ENCODE measurements at regions not wholly inside any gene's neighbourhood (a gene's known extent, or its start where the extent isn't known, plus 50 kb on each side); places are given as distances from the start of the nearest gene placed in this dataset.

DNA sequence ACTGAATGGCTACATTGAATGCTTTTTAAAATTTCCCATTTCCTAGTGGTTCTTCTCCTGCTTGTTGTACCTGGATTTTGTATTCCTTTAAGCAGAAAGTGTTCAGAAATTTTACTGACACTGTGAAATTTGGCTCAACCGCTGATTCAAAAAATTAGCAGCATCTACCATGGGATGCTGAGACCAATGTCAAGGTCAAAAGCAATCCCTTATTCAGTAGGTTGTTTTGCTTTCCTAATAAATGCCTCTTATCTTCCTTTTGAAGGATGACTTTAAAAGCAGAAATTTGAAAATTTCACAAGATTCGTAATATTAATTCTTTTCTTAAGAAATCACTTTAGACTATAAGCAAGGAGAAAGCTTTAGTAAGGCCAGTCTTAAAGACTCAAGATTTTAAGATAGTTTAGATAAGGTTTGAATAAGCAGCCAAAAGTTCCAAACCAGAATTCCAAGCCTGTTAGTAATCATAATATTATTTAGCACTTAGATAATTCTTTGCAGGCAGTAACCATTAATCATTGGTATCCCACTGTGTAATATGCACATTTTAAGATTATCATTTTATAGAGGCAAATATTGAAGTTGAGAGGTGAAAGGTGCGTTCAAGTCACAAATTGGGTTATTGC, 508.8 kb downstream of the ANKRD50 start:
- Histone ChIP-seq H3K4me1 (ENCODE audit: control insufficient read depth, insufficient read depth, low read length) (no peaks in the 10 kb centered on the region), H3K4me3 (ENCODE audit: low read length) (no peak overlapping the region), H3K36me3 (ENCODE audit: control insufficient read depth, insufficient read depth, low read length) (no peaks in the 10 kb centered on the region), H3K9me3 (ENCODE audit: control insufficient read depth, low read length) (no peaks in the 10 kb centered on the region), H3K27me3 (ENCODE audit: control insufficient read depth, insufficient read depth, low read length) (no peaks in the 10 kb centered on the region), H3K9ac (ENCODE audit: low read length) (no peak overlapping the region)

DNA sequence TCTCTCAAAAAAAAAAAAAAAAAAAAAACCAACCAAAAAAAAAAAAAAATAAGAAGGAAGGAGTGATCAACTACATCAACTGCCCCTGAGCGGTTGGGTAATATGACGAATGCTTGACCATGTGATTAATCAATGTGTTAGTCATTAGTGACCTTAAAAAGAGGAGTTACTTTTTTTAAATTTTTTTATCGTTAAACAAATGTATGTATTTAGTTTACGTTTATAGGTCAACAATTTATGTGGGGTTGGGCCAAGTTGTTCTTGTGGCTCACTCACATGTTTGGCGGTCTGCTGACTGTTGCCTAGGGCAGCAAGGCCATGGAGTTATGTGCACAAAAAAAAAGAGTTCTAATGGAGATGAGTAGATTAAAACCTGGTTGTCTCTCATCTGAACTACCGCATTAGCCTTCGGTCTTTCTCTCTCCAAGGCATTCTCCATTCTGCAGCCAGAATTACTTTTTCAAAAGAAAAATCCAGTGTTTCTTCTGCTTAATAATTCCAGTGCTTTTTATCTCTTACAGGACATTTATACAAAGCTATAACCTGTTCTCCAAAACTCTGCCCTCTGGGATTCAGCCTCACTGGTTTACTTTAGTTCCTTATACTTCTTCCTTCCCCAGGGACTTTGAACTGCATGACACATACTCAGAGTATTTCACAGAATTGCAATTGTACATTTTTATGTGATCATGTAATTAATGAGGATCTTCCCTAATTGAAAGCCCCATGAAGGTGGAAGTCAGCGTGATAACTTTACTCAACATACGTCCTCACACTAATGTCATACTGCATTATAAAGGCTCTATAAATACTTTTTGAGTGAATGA, 505.5 kb downstream of the ANKRD50 start:
- H3K36me3 ChIP-seq (ENCODE audit: control insufficient read depth, insufficient read depth, low read length) = no peaks in the 10 kb centered on the region
- H3K9ac ChIP-seq (ENCODE audit: low read length) = no peak overlapping the region
- H3K4me3 ChIP-seq (ENCODE audit: low read length) = no peak overlapping the region
- no peaks in the 10 kb centered on the region for H3K9me3 ChIP-seq (ENCODE audit: control insufficient read depth, low read length)
- no peaks in the 10 kb centered on the region for H3K27me3 ChIP-seq (ENCODE audit: control insufficient read depth, insufficient read depth, low read length)
- no peaks in the 10 kb centered on the region for H3K4me1 ChIP-seq (ENCODE audit: control insufficient read depth, insufficient read depth, low read length)

DNA sequence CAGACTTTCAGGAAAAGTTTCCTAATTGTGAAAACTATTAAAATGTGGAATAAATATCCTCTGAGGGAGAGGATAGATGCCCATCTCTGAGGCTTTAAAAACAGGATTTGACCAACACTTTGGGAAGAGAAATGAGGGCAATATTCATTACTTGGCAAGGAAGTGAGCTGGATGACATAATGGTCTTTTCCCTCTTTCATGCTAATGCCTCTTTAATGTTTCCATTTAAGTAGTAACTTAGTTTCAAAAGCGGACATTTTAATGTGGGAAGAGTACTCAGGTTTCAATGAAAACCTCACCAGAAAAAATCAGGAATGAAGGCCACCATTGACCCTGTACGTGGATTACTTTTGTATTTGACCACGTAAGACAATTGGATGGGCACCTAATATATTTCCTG, 503.3 kb downstream of the ANKRD50 start:
- Histone ChIP-seq H3K27me3 (ENCODE audit: control insufficient read depth, insufficient read depth, low read length) (no peaks in the 10 kb centered on the region), H3K36me3 (ENCODE audit: control insufficient read depth, insufficient read depth, low read length) (no peaks in the 10 kb centered on the region), H3K9me3 (ENCODE audit: control insufficient read depth, low read length) (no peaks in the 10 kb centered on the region), H3K9ac (ENCODE audit: low read length) (no peak overlapping the region), H3K4me3 (ENCODE audit: low read length) (no peak overlapping the region), H3K4me1 (ENCODE audit: control insufficient read depth, insufficient read depth, low read length) (no peaks in the 10 kb centered on the region)

DNA sequence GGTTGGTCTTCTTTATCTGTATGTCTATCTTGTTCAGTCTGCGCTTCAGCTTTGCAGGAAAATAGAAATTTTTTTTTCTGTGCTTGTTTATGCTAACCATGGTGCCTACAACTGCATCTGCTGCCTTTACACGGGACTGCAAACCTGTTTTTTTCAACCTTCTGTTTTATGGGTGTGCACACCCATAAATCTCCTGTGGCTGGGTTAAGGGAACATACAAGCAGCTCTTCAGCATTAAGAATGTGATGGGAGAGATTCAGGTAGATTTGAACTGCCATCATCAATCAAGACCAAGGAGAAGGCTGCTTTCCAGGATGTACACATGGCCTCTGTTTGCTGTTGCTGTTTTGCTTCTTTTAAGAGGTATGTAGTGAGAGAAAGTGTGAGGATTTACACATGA, 502.9 kb downstream of the ANKRD50 start:
- Histone ChIP-seq H3K9me3 (ENCODE audit: control insufficient read depth, low read length) (no peaks in the 10 kb centered on the region), H3K27me3 (ENCODE audit: control insufficient read depth, insufficient read depth, low read length) (no peaks in the 10 kb centered on the region), H3K4me1 (ENCODE audit: control insufficient read depth, insufficient read depth, low read length) (no peaks in the 10 kb centered on the region), H3K36me3 (ENCODE audit: control insufficient read depth, insufficient read depth, low read length) (no peaks in the 10 kb centered on the region), H3K4me3 (ENCODE audit: low read length) (no peak overlapping the region), H3K9ac (ENCODE audit: low read length) (no peak overlapping the region)

DNA sequence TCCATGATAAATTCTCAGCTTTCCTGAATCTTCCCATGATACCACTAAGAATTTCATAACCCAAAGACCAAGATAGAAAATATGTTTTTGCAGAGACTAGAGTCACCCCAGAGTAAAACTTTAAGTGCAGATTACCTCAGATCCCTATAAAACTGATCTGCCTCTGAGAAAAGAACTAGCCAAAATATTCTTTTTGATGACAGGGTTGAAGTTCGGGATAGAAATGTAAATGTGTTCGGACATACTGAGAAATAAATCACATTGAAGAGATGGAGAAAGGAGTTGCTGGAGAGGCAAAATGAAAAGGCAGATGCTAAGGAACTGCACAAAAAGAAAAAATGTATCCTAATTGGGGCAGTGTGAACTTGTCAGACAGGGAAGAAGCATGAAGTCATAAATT, 501.8 kb downstream of the ANKRD50 start:
- H3K9me3 ChIP-seq (ENCODE audit: control insufficient read depth, low read length) = no peaks in the 10 kb centered on the region
- no peaks in the 10 kb centered on the region for H3K4me1 ChIP-seq (ENCODE audit: control insufficient read depth, insufficient read depth, low read length)
- H3K36me3 ChIP-seq (ENCODE audit: control insufficient read depth, insufficient read depth, low read length) = no peaks in the 10 kb centered on the region
- H3K27me3 ChIP-seq (ENCODE audit: control insufficient read depth, insufficient read depth, low read length) = no peaks in the 10 kb centered on the region
- H3K9ac ChIP-seq (ENCODE audit: low read length) = no peak overlapping the region
- no peak overlapping the region for H3K4me3 ChIP-seq (ENCODE audit: low read length)

DNA sequence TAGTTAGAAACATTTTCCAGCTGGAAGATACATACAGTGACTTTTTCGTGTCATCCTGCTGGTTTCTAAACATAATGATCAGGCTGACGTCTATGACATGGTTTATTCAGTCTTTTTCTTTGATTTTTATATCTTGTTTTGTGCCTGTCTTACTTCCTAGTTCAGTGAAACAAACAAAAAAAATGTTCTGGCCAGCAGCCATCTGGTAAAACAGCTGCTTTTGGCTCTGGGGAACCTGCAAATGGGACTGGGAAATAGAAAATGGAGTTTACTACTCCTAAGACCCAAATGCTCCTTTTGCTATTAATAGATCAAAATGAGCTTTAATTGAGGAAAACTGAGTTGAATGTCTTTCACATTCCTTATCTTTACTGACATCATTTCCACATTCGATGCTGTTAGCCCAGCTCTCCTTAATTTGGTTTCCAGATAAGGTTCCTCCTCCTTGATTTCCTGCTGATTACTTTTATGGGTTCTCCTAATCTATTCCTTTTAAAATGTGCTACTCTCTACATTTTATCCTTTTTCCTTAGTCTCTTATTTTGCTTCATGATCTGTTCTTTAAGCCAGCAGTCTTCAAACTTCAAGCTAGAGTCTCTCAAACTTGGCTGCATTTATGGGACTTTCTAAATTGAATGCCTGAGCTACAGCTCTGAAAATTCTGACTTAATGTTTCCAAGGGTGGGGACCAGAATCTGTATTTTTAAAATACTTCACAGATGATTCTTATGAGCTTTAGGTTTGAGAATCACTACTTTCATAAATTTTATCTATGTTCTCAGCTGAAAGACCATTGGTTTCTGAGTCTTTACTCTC, 499.5 kb downstream of the ANKRD50 start:
- Histone ChIP-seq H3K9me3 (ENCODE audit: control insufficient read depth, low read length) (no peaks in the 10 kb centered on the region), H3K27me3 (ENCODE audit: control insufficient read depth, insufficient read depth, low read length) (no peaks in the 10 kb centered on the region), H3K9ac (ENCODE audit: low read length) (no peak overlapping the region), H3K36me3 (ENCODE audit: control insufficient read depth, insufficient read depth, low read length) (no peaks in the 10 kb centered on the region), H3K4me3 (ENCODE audit: low read length) (no peak overlapping the region), H3K4me1 (ENCODE audit: control insufficient read depth, insufficient read depth, low read length) (no peaks in the 10 kb centered on the region)

DNA sequence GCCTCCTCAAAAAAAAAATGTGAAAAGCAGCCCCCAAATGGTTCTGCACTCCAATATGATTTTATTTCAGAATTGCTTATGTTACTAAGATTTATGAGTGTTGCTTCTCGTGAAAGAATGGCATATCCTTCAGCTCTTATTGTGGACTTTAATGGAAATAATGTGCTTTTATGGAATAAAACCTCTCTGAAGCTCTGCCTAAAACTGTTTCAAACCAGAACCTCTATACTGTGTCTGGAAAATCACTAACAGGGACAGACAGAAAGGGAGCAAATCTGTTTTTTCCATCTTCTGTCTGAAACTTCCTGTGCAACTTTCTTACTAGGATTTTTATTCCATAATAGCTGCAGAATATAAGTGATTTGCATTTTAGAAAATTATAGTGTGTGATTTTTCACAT, 493.1 kb downstream of the ANKRD50 start:
- H3K27me3 ChIP-seq (ENCODE audit: control insufficient read depth, insufficient read depth, low read length) = no peaks in the 10 kb centered on the region
- H3K4me3 ChIP-seq (ENCODE audit: low read length) = no peak overlapping the region
- H3K4me1 ChIP-seq (ENCODE audit: control insufficient read depth, insufficient read depth, low read length) = no peaks in the 10 kb centered on the region
- H3K9ac ChIP-seq (ENCODE audit: low read length) = no peak overlapping the region
- no peaks in the 10 kb centered on the region for H3K9me3 ChIP-seq (ENCODE audit: control insufficient read depth, low read length)
- H3K36me3 ChIP-seq (ENCODE audit: control insufficient read depth, insufficient read depth, low read length) = no peaks in the 10 kb centered on the region

DNA sequence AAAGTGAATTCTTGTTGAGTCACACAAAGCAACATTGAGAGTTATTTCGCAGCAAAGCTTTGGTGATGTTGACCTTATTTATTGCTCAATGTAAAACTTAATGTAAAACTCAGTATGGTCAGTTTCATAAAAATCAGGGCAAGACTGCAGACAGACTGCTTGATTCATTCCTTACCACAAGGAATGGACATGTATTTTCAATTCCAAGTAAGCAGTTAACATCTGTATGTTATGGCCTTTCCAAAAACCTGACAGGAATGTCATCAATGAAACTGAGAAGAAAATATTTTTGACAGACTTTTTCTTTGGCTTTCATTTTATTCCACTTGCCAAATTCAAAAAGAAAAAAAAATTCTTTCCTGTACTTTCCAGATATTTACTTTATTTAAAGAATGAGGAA, 488.3 kb downstream of the ANKRD50 start:
- Histone ChIP-seq H3K4me1 (ENCODE audit: control insufficient read depth, insufficient read depth, low read length) (no peaks in the 10 kb centered on the region), H3K9ac (ENCODE audit: low read length) (no peak overlapping the region), H3K4me3 (ENCODE audit: low read length) (no peak overlapping the region), H3K36me3 (ENCODE audit: control insufficient read depth, insufficient read depth, low read length) (no peaks in the 10 kb centered on the region), H3K9me3 (ENCODE audit: control insufficient read depth, low read length) (no peaks in the 10 kb centered on the region), H3K27me3 (ENCODE audit: control insufficient read depth, insufficient read depth, low read length) (no peaks in the 10 kb centered on the region)

DNA sequence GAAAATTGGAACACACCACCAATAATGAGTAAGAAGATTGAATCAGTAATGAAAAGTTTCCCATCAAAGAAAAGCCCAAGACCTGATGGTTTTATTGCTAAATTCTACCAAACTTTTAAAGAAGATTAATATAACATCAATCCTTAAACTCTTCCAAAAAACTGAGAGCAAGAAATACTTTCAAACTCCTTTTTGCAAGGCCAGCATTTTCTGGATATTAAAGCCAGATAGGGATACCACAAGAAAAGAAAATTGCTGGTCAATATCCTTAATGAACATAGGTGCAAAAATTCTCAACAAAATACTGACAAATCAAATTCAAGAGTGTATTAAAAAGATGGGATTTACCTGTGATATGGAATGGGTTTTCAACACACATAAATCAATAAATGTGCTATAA, 484.6 kb downstream of the ANKRD50 start:
- Histone ChIP-seq H3K9ac (ENCODE audit: low read length) (no peak overlapping the region), H3K27me3 (ENCODE audit: control insufficient read depth, insufficient read depth, low read length) (no peaks in the 10 kb centered on the region), H3K4me1 (ENCODE audit: control insufficient read depth, insufficient read depth, low read length) (no peaks in the 10 kb centered on the region), H3K36me3 (ENCODE audit: control insufficient read depth, insufficient read depth, low read length) (no peaks in the 10 kb centered on the region), H3K4me3 (ENCODE audit: low read length) (no peak overlapping the region), H3K9me3 (ENCODE audit: control insufficient read depth, low read length) (no peaks in the 10 kb centered on the region)

DNA sequence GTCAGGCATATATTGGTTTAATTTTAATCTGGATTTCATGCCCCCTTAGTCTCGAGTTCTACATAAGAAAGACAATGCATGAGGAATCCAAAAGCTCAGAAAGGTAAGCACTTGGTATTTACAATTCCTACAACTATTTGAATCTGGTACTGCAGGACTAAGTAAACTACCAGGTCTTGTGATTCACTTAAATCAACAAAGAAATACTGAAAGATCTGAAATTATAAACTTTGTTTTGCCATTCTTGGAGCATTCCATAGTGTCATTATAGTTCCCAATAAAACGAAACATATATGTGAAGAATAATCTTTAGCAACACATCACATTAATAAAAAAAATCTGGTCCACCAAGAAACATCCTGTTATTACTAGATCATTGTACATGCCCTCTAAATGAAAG, 482.3 kb downstream of the ANKRD50 start:
- H3K9me3 ChIP-seq (ENCODE audit: control insufficient read depth, low read length) = no peaks in the 10 kb centered on the region

DNA sequence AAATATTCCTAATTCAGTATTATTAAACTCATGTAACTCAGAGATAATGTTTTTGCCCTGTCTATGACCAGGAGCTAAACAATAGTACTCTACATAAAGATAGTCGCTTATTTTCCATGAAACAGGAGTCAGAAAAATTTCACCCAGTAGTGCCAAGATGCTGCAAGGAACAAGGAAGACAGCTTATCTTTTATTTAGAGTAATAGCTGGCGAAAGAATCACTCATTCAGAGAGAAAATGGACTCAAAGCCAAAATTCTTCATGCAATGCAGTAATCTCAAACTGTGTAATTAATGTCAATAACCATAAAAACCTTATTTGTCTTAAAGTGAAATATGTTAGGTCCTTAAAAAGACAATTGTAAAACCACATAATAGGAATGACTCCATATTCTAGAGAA, 477.8 kb downstream of the ANKRD50 start:
- H3K27me3 ChIP-seq (ENCODE audit: control insufficient read depth, insufficient read depth, low read length) = no peaks in the 10 kb centered on the region
- H3K4me1 ChIP-seq (ENCODE audit: control insufficient read depth, insufficient read depth, low read length) = no peaks in the 10 kb centered on the region
- no peaks in the 10 kb centered on the region for H3K36me3 ChIP-seq (ENCODE audit: control insufficient read depth, insufficient read depth, low read length)

More for the DNA sequence above, 482.3 kb downstream of the ANKRD50 start:
- Histone ChIP-seq H3K36me3 (ENCODE audit: control insufficient read depth, insufficient read depth, low read length) (no peaks in the 10 kb centered on the region), H3K9ac (ENCODE audit: low read length) (no peak overlapping the region), H3K27me3 (ENCODE audit: control insufficient read depth, insufficient read depth, low read length) (no peaks in the 10 kb centered on the region), H3K4me3 (ENCODE audit: low read length) (no peak overlapping the region), H3K4me1 (ENCODE audit: control insufficient read depth, insufficient read depth, low read length) (no peaks in the 10 kb centered on the region)

More for the DNA sequence above, 477.8 kb downstream of the ANKRD50 start:
- Histone ChIP-seq H3K4me3 (ENCODE audit: low read length) (no peak overlapping the region), H3K9me3 (ENCODE audit: control insufficient read depth, low read length) (no peaks in the 10 kb centered on the region), H3K9ac (ENCODE audit: low read length) (no peak overlapping the region)
